D341Med (cell line): ENCODE measurements at regions not wholly inside any gene's neighbourhood (a gene's known extent, or its start where the extent isn't known, plus 50 kb on each side); places are given as distances from the start of the nearest gene placed in this dataset.
"Not testable (repeated sequence)": the region's sequence is repeated elsewhere in the genome, so short reads cannot be mapped to it uniquely, and the experiment has no call there.

ENCODE experiments used
- DNase-seq: peaks from one replicate; pipeline ENCODE4 v3.0.0; 2012; ENCODE audit warnings: low spot score

DNA sequence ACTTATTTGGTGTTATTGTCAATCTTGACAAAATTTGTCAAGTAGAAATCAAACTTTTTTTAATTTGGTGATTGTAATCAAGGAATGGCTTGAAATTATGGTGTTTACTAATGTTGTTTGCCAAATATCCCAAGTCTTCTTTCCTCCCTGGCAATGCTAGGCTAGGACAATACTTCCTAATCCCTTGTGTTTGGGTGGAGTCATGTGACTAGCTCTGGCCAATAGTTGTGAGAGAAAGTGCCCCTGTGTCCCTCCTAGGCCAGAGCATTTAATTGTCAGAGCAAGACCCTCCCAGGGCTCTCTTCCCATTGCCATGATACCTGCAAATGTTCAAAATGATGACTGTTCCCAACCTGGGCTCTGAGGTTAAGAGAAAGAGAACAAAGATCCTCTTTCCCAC lies 132.7 kb downstream of the ANXA2 start:
- DNase-seq: no peak

GRCh38 chr15:60272623-60273022 lies 125.2 kb downstream of the ANXA2 start:
- no peak for DNase-seq

GRCh38 chr15:60275624-60276023 lies 122.2 kb downstream of the ANXA2 start:
- DNase-seq: no peak

DNA sequence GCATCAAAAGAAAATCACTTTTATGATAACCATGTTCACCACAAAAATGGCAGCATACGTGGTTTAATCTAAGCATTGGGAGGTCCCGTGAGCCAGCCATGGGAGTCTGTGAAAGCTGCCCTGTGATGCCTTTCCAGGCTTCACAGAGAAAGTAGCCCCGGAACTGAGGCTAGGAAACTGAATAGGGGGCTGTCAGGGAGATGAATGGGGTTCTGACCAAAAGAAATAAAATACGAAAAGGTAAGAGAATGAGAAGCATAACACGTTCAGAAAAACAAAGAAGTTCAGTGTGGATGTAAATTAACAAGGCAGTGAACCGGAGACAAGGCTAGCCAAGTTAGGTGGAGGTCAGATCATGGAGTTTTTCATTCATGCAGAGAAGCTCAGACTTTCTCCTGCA lies 118.9 kb downstream of the ANXA2 start:
- DNase-seq: no peak

GRCh38 chr15:60280259-60280658 lies 117.5 kb downstream of the ANXA2 start:
- DNase-seq: peak; percentile 55

DNA sequence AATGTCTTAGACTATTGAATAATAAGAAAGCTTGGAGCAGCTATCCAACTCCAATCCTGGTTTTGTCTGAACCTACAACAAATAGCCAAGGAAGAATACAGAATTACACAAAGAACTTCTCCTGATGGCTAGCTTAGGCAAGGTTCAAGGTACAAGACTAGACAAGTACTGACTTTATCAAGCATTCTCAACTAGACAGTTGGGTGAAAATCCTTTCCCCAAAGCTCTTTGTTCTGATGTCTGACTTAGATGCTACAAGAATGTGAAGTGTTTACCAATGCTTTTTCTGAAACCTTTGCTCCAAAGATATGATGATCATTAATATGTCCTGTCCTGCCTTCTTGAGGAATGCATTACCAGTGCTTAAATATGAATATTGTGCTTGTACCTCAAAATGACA lies 113.8 kb downstream of the ANXA2 start:
- no peak for DNase-seq

DNA sequence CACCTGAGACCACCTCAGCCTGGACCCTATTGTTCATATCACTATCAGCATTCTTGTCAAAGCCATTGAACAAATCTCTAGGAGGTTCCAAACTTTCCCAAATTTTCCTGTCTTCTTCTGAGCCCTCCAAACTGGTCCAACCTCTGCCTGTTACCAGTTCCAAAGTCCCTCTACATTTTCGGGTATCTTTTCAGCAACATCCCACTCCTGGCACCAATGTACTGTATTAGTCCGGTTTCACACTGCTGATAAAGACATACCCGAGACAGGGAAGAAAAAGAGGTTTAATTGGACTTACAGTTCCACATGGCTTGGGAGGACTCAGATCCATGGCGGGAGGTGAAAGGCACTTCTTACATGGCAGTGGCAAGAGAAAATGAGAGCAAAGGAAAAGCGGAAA lies 101.9 kb downstream of the ANXA2 start:
- not testable (repeated sequence) for DNase-seq

GRCh38 chr15:60297047-60297446 lies 100.7 kb downstream of the ANXA2 start:
- DNase-seq: no peak
